ENCODE measurements at regions not wholly inside any gene's neighbourhood (a gene's known extent, or its start where the extent isn't known, plus 50 kb on each side); places are given as distances from the start of the nearest gene placed in this dataset.

- TF ChIP-seq EZH2 (IDR thresholded peaks at IDR 0.05): no peak
- no peak for TF ChIP-seq FOSL1 (IDR thresholded peaks at IDR 0.05; ENCODE audit: low read depth)
- no peak for TF ChIP-seq ZFX (IDR thresholded peaks at IDR 0.05)
- TF ChIP-seq POLR2A (IDR thresholded peaks at IDR 0.05; ENCODE audit: borderline replicate concordance, extremely low read depth, insufficient read depth, insufficient read length): no peak
- TF ChIP-seq TCF7L2 (IDR thresholded peaks at IDR 0.05; ENCODE audit: borderline replicate concordance, extremely low read depth, insufficient read depth, insufficient read length): no peak
- TF ChIP-seq CTCF (IDR thresholded peaks at IDR 0.05 in 2 of 3, conservative IDR thresholded peaks at IDR 0.05 in 1 of 3; ENCODE audit: borderline replicate concordance in 1 of 3, insufficient read depth in 1 of 3, low read depth in 2 of 3, low read length in 2 of 3): no peak
- no peak for TF ChIP-seq CBX3 (IDR thresholded peaks at IDR 0.05; ENCODE audit: low read depth)
- Histone ChIP-seq H3K4me1 (ENCODE audit: control insufficient read depth in 1 of 2, insufficient read depth in 2 of 2, low read length in 2 of 2) (no peaks in the 10 kb centered on the region), H3K79me2 (ENCODE audit: insufficient read depth, low read length) (no peaks in the 10 kb centered on the region), H3K36me3 (ENCODE audit: control insufficient read depth in 1 of 2, insufficient read depth in 2 of 2, low read length in 2 of 2) (no peaks in the 10 kb centered on the region), H3K4me2 (ENCODE audit: low read length) (no peak overlapping the region), H3K9me2 (ENCODE audit: insufficient read depth) (no peaks in the 10 kb centered on the region), H3K9me3 (ENCODE audit: control insufficient read depth in 1 of 2, insufficient read depth in 1 of 2, low read depth in 1 of 2, low read length in 2 of 2) (no peaks in the 10 kb centered on the region), H4K20me1 (ENCODE audit: insufficient read depth) (no peaks in the 10 kb centered on the region), H3K4me3 (replicated peaks in 1 of 2; ENCODE audit: low read depth in 1 of 2, low read length in 2 of 2) (no peak overlapping the region), H2AFZ (ENCODE audit: low read depth, low read length, poor library complexity, severe bottlenecking) (no peak overlapping the region), H3K27ac (ENCODE audit: low read depth, low read length) (no peak overlapping the region), H3K9ac (ENCODE audit: low read length) (no peak overlapping the region), H3K27me3 (ENCODE audit: insufficient read depth, low read length) (peaks cover 45% of the 10 kb centered on the region)
- ATAC-seq: no peak
- ChIA-PET RAD21 (ENCODE audit: low non-redundant PET in 1 of 2, low total read pairs in 2 of 2, uncharacterized antibody in 2 of 2, unreplicated experiment in 2 of 2) (no interaction called here), CTCF (no interaction called here), POLR2A (no interaction called here)
- no TSS peak for BruUV-seq (replicated peaks)
- no peak for DNase-seq (ENCODE audit: low read depth, low spot score)
- intact Hi-C loops (cut with micrococcal nuclease): no loop called here
Measured at GRCh38 chr21:36542312-36543101, 62.6 kb upstream of the CLDN14 start.

DNA sequence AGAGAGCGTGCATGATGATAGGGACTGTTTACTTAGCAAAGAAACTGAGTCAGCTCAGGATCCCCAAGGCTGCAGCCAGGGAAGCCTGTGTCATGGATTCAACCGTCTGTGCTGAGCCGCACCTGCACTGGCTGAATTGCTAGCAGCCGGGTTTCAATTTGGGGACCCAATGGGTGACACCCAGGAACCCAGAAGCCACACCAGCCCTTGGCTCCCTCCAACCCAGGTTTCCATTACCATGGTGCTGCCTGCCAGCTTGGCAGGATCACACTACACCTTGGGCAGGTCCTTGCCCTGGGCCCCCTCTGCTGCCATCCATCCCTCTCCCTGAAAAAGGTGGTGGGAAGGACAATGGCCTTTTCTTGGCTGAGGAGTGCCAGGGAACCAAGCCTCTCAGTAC is 64.0 kb upstream of the CLDN14 start:
- H3K27ac ChIP-seq (ENCODE audit: low read depth, low read length): no peak overlapping the region
- no TSS peak for BruUV-seq (replicated peaks)
- H2AFZ ChIP-seq (ENCODE audit: low read depth, low read length, poor library complexity, severe bottlenecking): no peak overlapping the region
- POLR2A ChIA-PET: no interaction called here
- H4K20me1 ChIP-seq (ENCODE audit: insufficient read depth): no peaks in the 10 kb centered on the region
- CTCF ChIA-PET: no interaction called here
- H3K36me3 ChIP-seq (ENCODE audit: control insufficient read depth in 1 of 2, insufficient read depth in 2 of 2, low read length in 2 of 2): no peaks in the 10 kb centered on the region
- no peak overlapping the region for H3K4me3 ChIP-seq (replicated peaks in 1 of 2; ENCODE audit: low read depth in 1 of 2, low read length in 2 of 2)
- H3K9me3 ChIP-seq (ENCODE audit: control insufficient read depth in 1 of 2, insufficient read depth in 1 of 2, low read depth in 1 of 2, low read length in 2 of 2): no peaks in the 10 kb centered on the region
- no peak for TF ChIP-seq POLR2A (IDR thresholded peaks at IDR 0.05; ENCODE audit: borderline replicate concordance, extremely low read depth, insufficient read depth, insufficient read length)
- no peak for TF ChIP-seq ZBTB33 (IDR thresholded peaks at IDR 0.05; ENCODE audit: extremely low read depth, insufficient replicate concordance, low read length)
- no peak for TF ChIP-seq EGR1 (IDR thresholded peaks at IDR 0.05; ENCODE audit: low read depth)
- TF ChIP-seq SP1 (IDR thresholded peaks at IDR 0.05; ENCODE audit: low read depth): no peak
- RAD21 ChIA-PET (ENCODE audit: low non-redundant PET in 1 of 2, low total read pairs in 2 of 2, uncharacterized antibody in 2 of 2, unreplicated experiment in 2 of 2): no interaction called here
- no peaks in the 10 kb centered on the region for H3K4me1 ChIP-seq (ENCODE audit: control insufficient read depth in 1 of 2, insufficient read depth in 2 of 2, low read length in 2 of 2)
- H3K9me2 ChIP-seq (ENCODE audit: insufficient read depth): no peaks in the 10 kb centered on the region
- intact Hi-C loops (cut with micrococcal nuclease): no loop called here
- ATAC-seq: no peak
- H3K4me2 ChIP-seq (ENCODE audit: low read length): no peak overlapping the region
- no peak for DNase-seq (ENCODE audit: low read depth, low spot score)
- peaks cover 45% of the 10 kb centered on the region for H3K27me3 ChIP-seq (ENCODE audit: insufficient read depth, low read length)
- H3K79me2 ChIP-seq (ENCODE audit: insufficient read depth, low read length): no peaks in the 10 kb centered on the region
- H3K9ac ChIP-seq (ENCODE audit: low read length): no peak overlapping the region
